RPMI7951 (cell line): ENCODE measurements at regions not wholly inside any gene's neighbourhood (a gene's known extent, or its start where the extent isn't known, plus 50 kb on each side); places are given as distances from the start of the nearest gene placed in this dataset.

Experiments used
- DNase-seq: peaks from one replicate; pipeline ENCODE4 v3.0.0-alpha.2; 2012; ENCODE audit warnings: low read depth

GRCh38 chr2:237030382-237030781 is 55.3 kb upstream of the COPS8 start:
- no peak for DNase-seq

- no peak for DNase-seq
Measured at GRCh38 chr2:237033536-237034060, 52.1 kb upstream of the COPS8 start.

- DNase-seq: no peak
Measured at GRCh38 chr2:237035781-237036475, 49.8 kb upstream of the COPS8 start.
